ENCODE measurements at regions not wholly inside any gene's neighbourhood (a gene's known extent, or its start where the extent isn't known, plus 50 kb on each side); places are given as distances from the start of the nearest gene placed in this dataset.

DNA sequence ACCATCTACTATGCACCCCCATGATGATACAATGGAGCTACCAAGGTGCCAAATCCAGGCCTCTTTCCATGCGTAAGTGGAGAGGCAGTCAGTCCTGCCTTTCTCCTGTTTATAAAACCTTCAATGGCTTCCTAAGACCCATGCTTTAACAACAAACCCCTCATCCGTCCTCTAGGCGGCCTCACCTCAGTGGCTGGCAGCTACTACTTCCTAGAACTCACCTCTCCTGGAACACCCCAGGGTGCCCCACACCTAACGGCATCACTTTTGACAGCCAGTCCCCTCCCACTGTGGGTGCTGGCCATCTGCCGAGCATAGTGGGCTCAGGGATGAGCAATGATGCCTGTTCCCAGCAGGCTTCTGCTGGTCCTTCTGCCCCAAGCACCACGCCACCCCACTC, 80.0 kb upstream of the TAB2 start:
- TF ChIP-seq, protein P1, sequence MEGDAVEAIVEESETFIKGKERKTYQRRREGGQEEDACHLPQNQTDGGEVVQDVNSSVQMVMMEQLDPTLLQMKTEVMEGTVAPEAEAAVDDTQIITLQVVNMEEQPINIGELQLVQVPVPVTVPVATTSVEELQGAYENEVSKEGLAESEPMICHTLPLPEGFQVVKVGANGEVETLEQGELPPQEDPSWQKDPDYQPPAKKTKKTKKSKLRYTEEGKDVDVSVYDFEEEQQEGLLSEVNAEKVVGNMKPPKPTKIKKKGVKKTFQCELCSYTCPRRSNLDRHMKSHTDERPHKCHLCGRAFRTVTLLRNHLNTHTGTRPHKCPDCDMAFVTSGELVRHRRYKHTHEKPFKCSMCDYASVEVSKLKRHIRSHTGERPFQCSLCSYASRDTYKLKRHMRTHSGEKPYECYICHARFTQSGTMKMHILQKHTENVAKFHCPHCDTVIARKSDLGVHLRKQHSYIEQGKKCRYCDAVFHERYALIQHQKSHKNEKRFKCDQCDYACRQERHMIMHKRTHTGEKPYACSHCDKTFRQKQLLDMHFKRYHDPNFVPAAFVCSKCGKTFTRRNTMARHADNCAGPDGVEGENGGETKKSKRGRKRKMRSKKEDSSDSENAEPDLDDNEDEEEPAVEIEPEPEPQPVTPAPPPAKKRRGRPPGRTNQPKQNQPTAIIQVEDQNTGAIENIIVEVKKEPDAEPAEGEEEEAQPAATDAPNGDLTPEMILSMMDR (IDR thresholded peaks at IDR 0.05) = no peak
- TF ChIP-seq POLR2A (IDR thresholded peaks at IDR 0.05) = no peak
